HG03469 (cell line): ENCODE measurements at regions not wholly inside any gene's neighbourhood (a gene's known extent, or its start where the extent isn't known, plus 50 kb on each side); places are given as distances from the start of the nearest gene placed in this dataset.

ENCODE experiments used
- ATAC-seq: cut with Tn5 transposase; IDR thresholded peaks from one replicate; pipeline ENCODE4 v1.9.1; 2021; ENCODE audit warnings: mild to moderate bottlenecking, moderate library complexity, moderate number of reproducible peaks; ENCODE audit not compliant: unreplicated experiment

- ATAC-seq: no peak
These were observed 56.5 kb downstream of the CT47B1 start for GRCh38 chrX:120819126-120819525.

- no peak for ATAC-seq
These were observed 61.7 kb downstream of the CT47B1 start for GRCh38 chrX:120813982-120814381.

GRCh38 chrX:120801426-120801825 is 74.2 kb downstream of the CT47B1 start:
- ATAC-seq: no peak

GRCh38 chrX:120797188-120797851 is 78.3 kb downstream of the CT47B1 start:
- no peak for ATAC-seq

GRCh38 chrX:120795301-120795700 is 80.4 kb downstream of the CT47B1 start:
- no peak for ATAC-seq

GRCh38 chrX:120794525-120794975 is 81.1 kb downstream of the CT47B1 start:
- ATAC-seq: no peak

- ATAC-seq: no peak
These were observed 82.6 kb downstream of the CT47B1 start for GRCh38 chrX:120793098-120793497.

GRCh38 chrX:120791013-120791643 is 84.5 kb downstream of the CT47B1 start:
- no peak for ATAC-seq

- no peak for ATAC-seq
These were observed 85.1 kb downstream of the CT47B1 start for GRCh38 chrX:120790552-120790951.

GRCh38 chrX:120790118-120790517 is 85.5 kb downstream of the CT47B1 start:
- ATAC-seq: peak; percentile 70

GRCh38 chrX:120781403-120781802 is 94.3 kb downstream of the CT47B1 start:
- ATAC-seq: no peak

- no peak for ATAC-seq
These were observed 99.7 kb downstream of the CT47B1 start for GRCh38 chrX:120775959-120776358.

GRCh38 chrX:120774606-120775005 is 101.1 kb downstream of the CT47B1 start:
- ATAC-seq: no peak

- ATAC-seq: no peak
These were observed 101.9 kb downstream of the CT47B1 start for GRCh38 chrX:120773801-120774200.

- no peak for ATAC-seq
These were observed 105.9 kb downstream of the CT47B1 start for GRCh38 chrX:120769576-120770341.

- ATAC-seq: no peak
These were observed 107.0 kb downstream of the CT47B1 start for GRCh38 chrX:120768681-120769080.

- no peak for ATAC-seq
These were observed 107.4 kb downstream of the CT47B1 start for GRCh38 chrX:120768254-120768653.

GRCh38 chrX:120763269-120763668 is 112.4 kb downstream of the CT47B1 start:
- ATAC-seq: no peak

GRCh38 chrX:120761810-120762209 is 113.9 kb downstream of the CT47B1 start:
- ATAC-seq: no peak

- no peak for ATAC-seq
These were observed 116.0 kb downstream of the CT47B1 start for GRCh38 chrX:120759685-120760084.

- ATAC-seq: no peak
These were observed 120.4 kb downstream of the CT47B1 start for GRCh38 chrX:120755066-120755846.
